ENCODE measurements at regions not wholly inside any gene's neighbourhood (a gene's known extent, or its start where the extent isn't known, plus 50 kb on each side); places are given as distances from the start of the nearest gene placed in this dataset.

GRCh38 chr2:190119257-190119656 is 56.7 kb upstream of the MSTN start:
- TF ChIP-seq CTCF (IDR thresholded peaks at IDR 0.05): no peak

- TF ChIP-seq CTCF (IDR thresholded peaks at IDR 0.05): no peak
Measured at GRCh38 chr2:190117305-190117704, 54.8 kb upstream of the MSTN start.

GRCh38 chr2:190113000-190113399 is 50.5 kb upstream of the MSTN start:
- no peak for TF ChIP-seq CTCF (IDR thresholded peaks at IDR 0.05)

Measured in LNCAP (cell line).